HG02798 (cell line): ENCODE measurements at regions not wholly inside any gene's neighbourhood (a gene's known extent, or its start where the extent isn't known, plus 50 kb on each side); places are given as distances from the start of the nearest gene placed in this dataset.
"Not testable (repeated sequence)": the region's sequence is repeated elsewhere in the genome, so short reads cannot be mapped to it uniquely, and the experiment has no call there.

Experiments
- ATAC-seq: cut with Tn5 transposase; IDR thresholded peaks from one replicate; pipeline ENCODE4 v1.9.1; 2021; ENCODE audit warnings: mild to moderate bottlenecking; ENCODE audit not compliant: unreplicated experiment, poor library complexity

GRCh38 chr3:59185591-59186369, 136.0 kb upstream of the CFAP20DC start:
- ATAC-seq, result no peak

DNA sequence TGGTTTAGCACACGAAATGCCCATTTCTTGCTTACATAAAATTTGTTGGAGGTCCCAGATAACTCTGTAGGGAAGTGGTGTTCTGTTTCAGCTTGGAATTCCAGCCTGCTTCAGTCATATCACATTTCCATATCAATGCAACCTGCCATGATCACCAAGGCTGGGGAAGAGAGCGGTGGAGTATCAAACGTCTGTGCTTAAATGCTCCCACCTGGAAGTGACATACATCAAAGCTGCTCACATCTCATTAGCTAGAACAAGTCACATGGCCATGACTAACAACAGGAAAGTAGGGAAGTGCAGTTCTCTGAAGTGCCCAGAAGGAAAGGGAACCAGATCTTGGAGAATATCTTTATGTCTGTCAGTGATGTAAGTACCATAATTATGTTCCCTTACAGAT, 130.2 kb upstream of the CFAP20DC start:
- ATAC-seq, result no peak

DNA sequence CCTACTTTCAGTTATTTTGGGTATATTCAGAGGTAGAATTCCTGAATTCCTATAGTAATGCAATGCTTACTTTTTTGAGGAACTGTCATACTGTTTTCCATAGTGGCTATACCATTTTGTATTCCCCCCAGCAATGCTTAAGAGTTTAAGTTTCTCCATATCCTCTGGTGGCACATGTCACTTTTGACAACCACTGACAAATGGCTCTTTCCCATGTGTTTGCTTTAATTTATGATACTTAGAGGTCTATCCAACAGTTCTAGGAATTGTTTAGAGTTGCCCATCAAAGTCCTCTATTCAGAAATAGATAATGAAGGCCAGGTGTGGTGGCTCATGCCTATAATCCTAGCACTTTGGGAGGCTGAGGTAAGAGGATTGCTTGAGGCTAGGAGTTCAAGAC, 128.9 kb upstream of the CFAP20DC start:
- ATAC-seq, result no peak

DNA sequence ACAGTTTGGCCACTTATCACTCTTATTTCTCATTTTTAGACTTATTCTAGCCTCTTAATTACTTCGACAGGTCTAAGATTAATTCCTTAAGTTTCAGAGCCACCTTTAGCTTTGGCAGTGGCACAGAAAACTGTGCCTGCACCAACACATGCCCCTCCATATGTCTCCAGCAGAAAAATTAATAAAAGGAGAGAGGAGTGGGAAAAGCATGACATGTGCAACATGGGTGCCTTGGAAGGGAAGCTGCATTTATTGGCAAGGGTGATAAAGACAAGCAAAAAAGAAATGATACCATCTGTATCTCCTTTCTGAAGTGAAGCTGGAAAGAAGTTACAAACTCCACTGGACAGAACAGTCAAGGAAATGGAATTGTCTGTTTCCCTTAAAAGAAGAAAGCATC, 121.7 kb upstream of the CFAP20DC start:
- no peak for ATAC-seq

- ATAC-seq, result not testable (repeated sequence)
These were observed 120.3 kb upstream of the CFAP20DC start for GRCh38 chr3:59170166-59170565.

DNA sequence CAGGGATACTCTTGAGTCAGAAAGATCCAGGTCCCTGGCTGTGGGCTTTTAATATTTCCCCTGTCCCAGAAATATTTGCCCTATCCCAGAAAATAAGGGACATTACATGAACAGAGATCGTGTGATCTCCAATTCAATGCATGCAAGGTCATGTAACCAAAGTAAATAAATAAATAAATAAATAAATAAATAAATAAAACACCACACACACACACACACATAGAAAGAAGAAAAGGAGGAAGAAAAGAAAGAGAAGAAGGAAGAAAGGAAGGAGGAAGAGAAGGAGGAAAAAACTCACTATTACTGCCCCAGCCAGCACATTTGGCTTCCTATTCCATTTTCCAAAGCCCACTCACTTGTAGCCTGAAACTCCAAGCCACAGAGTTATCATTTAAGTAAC, 117.9 kb upstream of the CFAP20DC start:
- ATAC-seq, result no peak

DNA sequence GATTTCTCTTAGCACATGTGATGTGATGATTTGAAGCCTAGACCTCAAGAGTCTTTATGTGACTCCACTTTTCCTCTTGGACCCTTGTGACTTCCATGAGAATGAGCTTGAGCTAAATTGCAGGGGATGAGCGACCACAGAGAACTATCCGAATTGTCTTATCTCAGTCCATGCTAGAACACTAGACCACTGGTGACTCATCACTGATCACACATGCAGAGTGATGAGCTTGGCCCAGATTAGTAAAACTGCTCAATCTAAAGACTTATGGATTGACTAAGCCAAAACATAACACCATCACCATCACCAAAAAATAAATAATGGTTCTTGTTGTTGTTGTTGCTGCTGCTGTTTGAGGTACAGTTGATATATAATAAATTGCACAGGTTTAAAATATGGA, 114.1 kb upstream of the CFAP20DC start:
- ATAC-seq, result no peak

GRCh38 chr3:59161048-59161447, 111.2 kb upstream of the CFAP20DC start:
- ATAC-seq, result no peak

DNA sequence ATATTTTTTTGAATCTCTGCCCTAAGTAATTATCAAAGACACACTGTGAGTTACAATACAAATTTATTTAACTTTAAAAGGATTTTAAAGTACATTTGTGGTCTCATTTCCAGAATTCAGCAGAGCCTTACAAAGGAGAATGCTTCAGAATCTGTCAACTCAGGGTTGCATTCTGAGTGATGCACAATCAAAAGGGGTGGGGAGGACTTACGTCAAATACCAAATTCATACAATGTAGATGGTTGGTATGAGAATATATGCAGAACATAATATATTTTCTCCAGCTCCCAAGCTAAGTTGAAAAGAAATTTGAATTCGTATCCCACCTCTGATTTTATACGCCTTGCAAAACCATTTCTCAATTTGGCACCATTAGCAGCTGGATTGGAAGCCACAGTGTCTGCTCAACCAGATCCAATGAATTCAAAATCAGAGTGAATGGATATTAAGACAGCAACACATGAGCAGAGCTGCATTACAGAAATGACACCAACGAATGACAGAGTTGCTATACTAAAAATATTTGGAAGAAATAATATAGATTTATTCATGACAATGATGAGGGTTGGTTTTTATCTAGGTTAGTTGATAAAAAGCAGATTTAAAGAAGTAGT, 110.4 kb upstream of the CFAP20DC start:
- no peak for ATAC-seq

DNA sequence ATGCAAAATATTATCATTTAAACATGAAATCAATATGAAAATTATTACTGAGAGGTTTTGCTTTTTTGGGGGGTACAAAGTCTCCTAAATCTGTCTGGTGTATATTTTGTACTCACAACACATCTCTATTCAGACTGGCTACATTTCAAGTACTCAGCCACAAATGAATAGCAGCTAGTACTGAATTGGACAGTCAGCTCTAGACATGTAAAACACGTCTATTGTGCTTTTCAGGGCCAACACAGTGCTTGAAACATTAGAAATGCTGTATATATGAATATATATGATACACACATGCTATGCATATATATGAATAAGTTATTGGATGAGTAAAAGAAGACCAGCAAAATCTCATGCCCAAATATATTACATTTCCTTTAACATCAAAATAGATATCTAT, 103.8 kb upstream of the CFAP20DC start:
- no peak for ATAC-seq

DNA sequence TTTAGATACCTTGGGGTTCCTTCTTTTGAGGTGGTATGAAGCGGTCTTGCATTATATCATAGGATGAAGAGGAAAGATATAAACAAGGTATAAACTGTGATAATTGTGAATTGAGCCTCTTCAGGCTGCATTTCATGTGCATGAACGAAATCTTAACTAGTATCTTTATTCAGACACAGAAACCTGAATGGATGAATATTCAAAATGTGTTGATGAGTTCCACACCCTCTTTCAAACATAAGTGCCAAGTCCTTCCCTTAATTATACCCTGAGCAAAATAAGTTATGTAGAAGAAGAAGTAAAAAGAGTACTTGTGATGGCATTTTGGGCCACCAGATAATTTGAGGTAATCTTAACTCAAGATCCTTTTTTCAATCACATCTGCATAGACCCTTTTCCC, 103.1 kb upstream of the CFAP20DC start:
- no peak for ATAC-seq

DNA sequence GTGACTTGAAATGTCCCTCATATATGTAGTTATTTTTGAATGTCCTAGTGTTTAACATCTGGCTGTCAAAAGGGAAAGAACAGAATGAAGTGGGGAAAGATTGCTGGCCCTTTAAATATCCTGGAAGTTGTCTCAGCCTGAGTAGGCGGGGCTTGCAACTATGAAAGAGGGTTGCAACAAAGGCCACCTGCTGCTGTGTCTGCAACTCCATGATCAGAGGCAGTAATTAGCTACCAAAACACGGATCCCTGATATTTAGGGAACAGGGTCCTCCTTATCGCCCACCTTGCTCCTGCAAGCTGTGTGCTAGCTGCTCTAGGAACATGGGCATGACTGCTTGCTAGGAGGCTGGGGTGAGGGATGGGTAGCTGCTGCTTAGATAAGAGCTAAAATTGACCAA, 100.2 kb upstream of the CFAP20DC start:
- no peak for ATAC-seq

- no peak for ATAC-seq
These were observed 99.3 kb upstream of the CFAP20DC start for GRCh38 chr3:59149166-59149565.

DNA sequence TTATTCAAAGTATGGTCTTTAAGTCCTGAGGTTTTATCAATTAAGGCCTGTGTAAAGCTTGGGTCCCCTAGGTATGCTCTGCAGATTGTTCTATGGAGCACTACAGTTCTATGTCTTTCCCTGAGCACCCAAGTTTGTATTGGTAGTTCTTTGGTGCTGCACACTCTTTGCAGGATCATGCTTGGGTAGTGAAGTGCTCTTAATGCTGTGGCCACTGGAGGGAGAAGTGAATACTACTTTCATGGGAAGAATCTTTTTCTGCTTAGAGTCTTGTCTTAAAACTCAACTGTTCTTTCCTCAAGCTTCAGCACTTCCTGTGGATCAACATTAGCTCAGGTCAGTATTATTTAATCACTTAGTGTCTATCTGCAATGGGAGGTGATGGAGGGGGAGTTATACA, 93.6 kb upstream of the CFAP20DC start:
- no peak for ATAC-seq

- ATAC-seq, result no peak
These were observed 92.7 kb upstream of the CFAP20DC start for GRCh38 chr3:59142556-59142955.

DNA sequence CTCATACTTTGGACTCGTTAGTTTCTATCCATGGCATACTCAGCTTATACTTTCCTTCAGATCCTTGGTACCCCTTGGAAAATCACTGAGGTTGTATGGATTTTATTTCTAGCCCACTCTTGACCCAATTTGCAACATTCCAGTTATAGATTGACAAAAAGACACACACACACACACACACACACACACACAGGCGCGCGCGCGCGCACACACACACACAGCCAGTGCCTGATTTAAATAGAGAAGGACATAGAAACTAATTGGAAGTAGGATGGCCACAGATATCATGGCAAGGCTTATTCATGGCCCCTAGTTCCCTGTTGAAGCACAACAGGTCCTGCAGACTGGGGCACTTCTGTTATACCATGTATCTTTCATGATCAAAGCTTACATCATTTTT, 89.1 kb upstream of the CFAP20DC start:
- no peak for ATAC-seq

DNA sequence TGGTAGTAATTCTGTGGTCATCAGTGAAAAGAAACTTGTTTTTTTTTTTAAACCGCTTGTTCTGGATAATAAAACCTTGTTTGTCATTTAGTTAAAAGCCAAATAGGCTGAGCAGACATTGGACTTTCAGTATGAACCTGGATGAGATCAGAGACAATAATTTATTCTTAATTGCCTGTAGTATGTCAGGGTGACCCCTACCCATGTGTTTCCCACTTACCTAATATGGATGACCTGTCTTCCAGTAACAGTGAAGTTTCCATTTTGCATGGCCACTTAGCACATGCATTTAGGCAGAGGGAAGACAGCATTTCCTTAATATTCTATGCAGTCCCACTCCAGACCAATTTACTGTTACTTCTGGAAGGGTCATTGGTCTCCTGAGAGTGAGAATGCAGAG, 87.6 kb upstream of the CFAP20DC start:
- ATAC-seq, result no peak

- ATAC-seq, result no peak
These were observed 86.3 kb upstream of the CFAP20DC start for GRCh38 chr3:59136081-59136480.

GRCh38 chr3:59135096-59135495, 85.3 kb upstream of the CFAP20DC start:
- ATAC-seq, result no peak

GRCh38 chr3:59133311-59133710, 83.5 kb upstream of the CFAP20DC start:
- no peak for ATAC-seq

GRCh38 chr3:59131016-59131766, 81.4 kb upstream of the CFAP20DC start:
- no peak for ATAC-seq
